ENCODE measurements at regions not wholly inside any gene's neighbourhood (a gene's known extent, or its start where the extent isn't known, plus 50 kb on each side); places are given as distances from the start of the nearest gene placed in this dataset.

GRCh38 chr20:6530779-6531315, 236.6 kb upstream of the BMP2 start:
- TF ChIP-seq CTCF (IDR thresholded peaks at IDR 0.05; ENCODE audit: low read depth, low read length) = no peak
- no peak for DNase-seq (ENCODE audit: low read depth, low spot score)
- no peak overlapping the region for H3K4me3 ChIP-seq (ENCODE audit: low read depth, low read length)
- in situ Hi-C loops (cut with HindIII; ENCODE audit: low sequenced_read_pairs) = no loop called here

- no peak for TF ChIP-seq CTCF (IDR thresholded peaks at IDR 0.05; ENCODE audit: low read depth, low read length)
- no peak for DNase-seq (ENCODE audit: low read depth, low spot score)
- in situ Hi-C loops (cut with HindIII; ENCODE audit: low sequenced_read_pairs) = no loop called here
- no peak overlapping the region for H3K4me3 ChIP-seq (ENCODE audit: low read depth, low read length)
Measured at GRCh38 chr20:6530254-6530653, 237.2 kb upstream of the BMP2 start.

- in situ Hi-C loops (cut with HindIII; ENCODE audit: low sequenced_read_pairs) = no loop called here
Measured at GRCh38 chr20:6525447-6526303, 241.8 kb upstream of the BMP2 start.

GRCh38 chr20:6524305-6524704, 243.2 kb upstream of the BMP2 start:
- TF ChIP-seq CTCF (IDR thresholded peaks at IDR 0.05; ENCODE audit: low read depth, low read length) = no peak
- H3K4me3 ChIP-seq (ENCODE audit: low read depth, low read length) = no peak overlapping the region
- DNase-seq (ENCODE audit: low read depth, low spot score) = no peak
- in situ Hi-C loops (cut with HindIII; ENCODE audit: low sequenced_read_pairs) = no loop called here

More at GRCh38 chr20:6525447-6526303, 241.8 kb upstream of the BMP2 start:
- no peak overlapping the region for H3K4me3 ChIP-seq (ENCODE audit: low read depth, low read length)
- peak; percentile 24 for DNase-seq (ENCODE audit: low read depth, low spot score)
- peak; percentile 25 for TF ChIP-seq CTCF (IDR thresholded peaks at IDR 0.05; ENCODE audit: low read depth, low read length)

GRCh38 chr20:6519556-6519955, 247.9 kb upstream of the BMP2 start:
- DNase-seq (ENCODE audit: low read depth, low spot score) = peak; percentile 92
- no peak for TF ChIP-seq CTCF (IDR thresholded peaks at IDR 0.05; ENCODE audit: low read depth, low read length)
- in situ Hi-C loops (cut with HindIII; ENCODE audit: low sequenced_read_pairs) = no loop called here
- no peak overlapping the region for H3K4me3 ChIP-seq (ENCODE audit: low read depth, low read length)

GRCh38 chr20:6515261-6515660, 252.2 kb upstream of the BMP2 start:
- DNase-seq (ENCODE audit: low read depth, low spot score) = no peak
- no peak overlapping the region for H3K4me3 ChIP-seq (ENCODE audit: low read depth, low read length)
- no peak for TF ChIP-seq CTCF (IDR thresholded peaks at IDR 0.05; ENCODE audit: low read depth, low read length)
- in situ Hi-C loops (cut with HindIII; ENCODE audit: low sequenced_read_pairs) = no loop called here

All from astrocyte of the spinal cord (primary cell).